Osteocyte (in vitro differentiated cells): ENCODE measurements at regions not wholly inside any gene's neighbourhood (a gene's known extent, or its start where the extent isn't known, plus 50 kb on each side); places are given as distances from the start of the nearest gene placed in this dataset.

Experiments
- DNase-seq: peaks from one replicate; pipeline ENCODE4 v3.0.0; 2021; ENCODE audit warnings: mixed read lengths; ENCODE audit not compliant: unreplicated experiment; ENCODE audit errors: extremely low spot score
- H3K27ac Mint-ChIP-seq: one replicate; pipeline ENCODE4 v1.8.0; 2021; ENCODE audit warnings: mild to moderate bottlenecking, mixed read lengths; ENCODE audit not compliant: unreplicated experiment
- H3K27me3 Mint-ChIP-seq: one replicate; pipeline ENCODE4 v1.8.0; 2021; ENCODE audit warnings: mixed read lengths; ENCODE audit not compliant: unreplicated experiment
- H3K36me3 Mint-ChIP-seq: one replicate; pipeline ENCODE4 v1.8.0; 2021; ENCODE audit warnings: mixed read lengths; ENCODE audit not compliant: unreplicated experiment
- H3K4me1 Mint-ChIP-seq: one replicate; pipeline ENCODE4 v1.8.0; 2021; ENCODE audit warnings: mixed read lengths; ENCODE audit not compliant: unreplicated experiment
- H3K4me3 Mint-ChIP-seq: one replicate; pipeline ENCODE4 v1.8.0; 2021; ENCODE audit warnings: mild to moderate bottlenecking, moderate library complexity, mixed read lengths; ENCODE audit not compliant: unreplicated experiment
- H3K9me3 Mint-ChIP-seq: one replicate; pipeline ENCODE4 v1.8.0; 2021; ENCODE audit warnings: mixed read lengths; ENCODE audit not compliant: unreplicated experiment
- TF ChIP-seq, protein P1 (sequence below): fragments of 200-600 bp; sonication (generic); IDR thresholded peaks from 2 replicates; pipeline ENCODE4 v1.5.0; 2021; ENCODE audit warnings: antibody characterized with exemption, mild to moderate bottlenecking, moderate library complexity

DNA sequence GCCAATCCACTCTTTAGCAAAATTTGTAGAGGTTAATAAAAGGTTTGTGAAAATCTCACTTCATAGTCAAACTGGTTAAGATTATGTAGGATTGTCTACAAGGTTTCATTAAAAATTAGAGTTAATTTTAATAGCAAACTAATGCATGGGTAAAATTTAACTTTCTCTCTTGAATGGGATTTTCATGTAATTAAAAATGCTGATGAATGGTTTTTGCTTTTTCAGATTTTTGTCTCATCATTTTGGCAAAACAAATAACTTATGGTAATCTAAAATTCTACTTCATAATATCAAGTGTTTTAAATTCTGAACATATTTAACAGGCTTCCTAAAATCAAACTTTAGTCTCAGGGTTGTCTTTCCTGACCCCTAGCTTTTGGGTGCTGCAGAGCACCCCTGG, 113.8 kb upstream of the FAM174A start:
- Mint-ChIP-seq H3K36me3 (no peaks in the 10 kb centered on the region), H3K9me3 (peaks cover 11% of the 10 kb centered on the region), H3K4me3 (no peak overlapping the region), H3K27me3 (no peaks in the 10 kb centered on the region), H3K27ac (no peak overlapping the region), H3K4me1 (peaks cover 9% of the 10 kb centered on the region)
- DNase-seq: no peak
- TF ChIP-seq, protein P1, sequence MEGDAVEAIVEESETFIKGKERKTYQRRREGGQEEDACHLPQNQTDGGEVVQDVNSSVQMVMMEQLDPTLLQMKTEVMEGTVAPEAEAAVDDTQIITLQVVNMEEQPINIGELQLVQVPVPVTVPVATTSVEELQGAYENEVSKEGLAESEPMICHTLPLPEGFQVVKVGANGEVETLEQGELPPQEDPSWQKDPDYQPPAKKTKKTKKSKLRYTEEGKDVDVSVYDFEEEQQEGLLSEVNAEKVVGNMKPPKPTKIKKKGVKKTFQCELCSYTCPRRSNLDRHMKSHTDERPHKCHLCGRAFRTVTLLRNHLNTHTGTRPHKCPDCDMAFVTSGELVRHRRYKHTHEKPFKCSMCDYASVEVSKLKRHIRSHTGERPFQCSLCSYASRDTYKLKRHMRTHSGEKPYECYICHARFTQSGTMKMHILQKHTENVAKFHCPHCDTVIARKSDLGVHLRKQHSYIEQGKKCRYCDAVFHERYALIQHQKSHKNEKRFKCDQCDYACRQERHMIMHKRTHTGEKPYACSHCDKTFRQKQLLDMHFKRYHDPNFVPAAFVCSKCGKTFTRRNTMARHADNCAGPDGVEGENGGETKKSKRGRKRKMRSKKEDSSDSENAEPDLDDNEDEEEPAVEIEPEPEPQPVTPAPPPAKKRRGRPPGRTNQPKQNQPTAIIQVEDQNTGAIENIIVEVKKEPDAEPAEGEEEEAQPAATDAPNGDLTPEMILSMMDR: peak; percentile 5

DNA sequence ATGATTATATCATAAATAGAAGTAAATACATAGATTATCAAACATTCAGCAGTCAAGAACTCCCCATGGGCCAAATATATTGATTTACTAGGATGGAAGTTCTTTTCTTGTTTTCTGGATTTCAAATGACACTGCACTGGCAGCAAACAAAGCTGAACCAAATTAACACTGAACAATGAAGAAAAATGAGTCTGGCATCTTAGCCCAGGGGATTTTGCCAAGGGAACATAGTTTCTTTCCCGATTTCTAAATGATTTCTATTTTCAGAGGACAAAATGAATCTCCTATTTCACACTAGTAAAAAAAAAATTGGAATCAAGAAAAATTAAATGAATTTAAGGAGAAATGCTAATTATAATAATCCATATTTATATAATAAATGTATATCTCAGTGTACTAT, 116.9 kb upstream of the FAM174A start:
- TF ChIP-seq, protein P1: no peak
- Mint-ChIP-seq H3K36me3 (no peaks in the 10 kb centered on the region), H3K9me3 (no peaks in the 10 kb centered on the region), H3K4me3 (no peak overlapping the region), H3K4me1 (peaks cover 2% of the 10 kb centered on the region), H3K27me3 (no peaks in the 10 kb centered on the region), H3K27ac (no peak overlapping the region)
- DNase-seq: no peak

DNA sequence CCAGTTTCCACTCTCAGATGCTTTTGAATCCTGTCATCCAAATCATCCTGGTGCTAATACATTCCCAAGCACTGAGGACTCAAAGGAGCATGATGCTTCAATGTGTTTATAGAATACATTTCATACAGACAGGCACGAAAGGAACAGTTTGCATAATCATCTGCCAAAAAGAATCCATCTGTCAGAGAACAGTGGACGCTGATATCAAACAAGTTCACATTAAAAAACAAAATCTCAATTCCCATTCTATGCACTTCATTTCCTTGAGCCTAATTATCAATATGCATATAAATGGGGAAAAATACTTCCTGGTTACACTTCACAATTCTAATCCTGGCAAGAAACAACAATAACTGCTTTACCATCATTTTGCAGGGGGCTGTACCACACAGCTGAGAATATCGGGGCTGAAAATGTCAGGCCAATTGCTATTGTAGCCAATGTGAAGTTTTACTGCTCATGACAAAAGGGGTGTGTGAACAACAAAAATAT, 125.5 kb upstream of the FAM174A start:
- Mint-ChIP-seq H3K4me3 (no peak overlapping the region), H3K27me3 (peaks cover 5% of the 10 kb centered on the region), H3K36me3 (no peaks in the 10 kb centered on the region), H3K9me3 (no peaks in the 10 kb centered on the region), H3K27ac (no peak overlapping the region), H3K4me1 (no peaks in the 10 kb centered on the region)
- TF ChIP-seq, protein P1: no peak
- no peak for DNase-seq

DNA sequence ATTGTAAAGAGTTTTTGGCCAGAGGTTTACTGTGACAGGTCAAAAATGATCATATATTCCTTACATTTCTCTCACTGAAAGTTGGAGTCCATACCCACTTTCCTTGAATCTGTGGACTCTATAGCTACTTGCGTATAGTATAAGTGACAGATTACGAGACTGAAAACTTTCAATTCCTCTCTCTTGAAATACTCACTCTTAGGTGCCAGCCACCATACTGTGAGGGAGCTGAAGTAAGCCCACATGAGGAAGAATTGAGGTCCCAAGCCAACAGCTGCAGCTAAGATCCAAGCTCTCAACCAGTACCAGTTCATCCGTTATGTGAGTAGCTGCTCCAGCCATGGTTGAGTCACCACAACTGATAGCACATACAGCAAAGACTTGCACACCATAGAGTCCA, 128.1 kb upstream of the FAM174A start:
- Mint-ChIP-seq H3K4me3 (no peak overlapping the region), H3K27me3 (peaks cover 5% of the 10 kb centered on the region), H3K36me3 (no peaks in the 10 kb centered on the region), H3K27ac (no peak overlapping the region), H3K4me1 (peaks cover 2% of the 10 kb centered on the region), H3K9me3 (no peaks in the 10 kb centered on the region)
- TF ChIP-seq, protein P1: no peak
- DNase-seq: no peak

DNA sequence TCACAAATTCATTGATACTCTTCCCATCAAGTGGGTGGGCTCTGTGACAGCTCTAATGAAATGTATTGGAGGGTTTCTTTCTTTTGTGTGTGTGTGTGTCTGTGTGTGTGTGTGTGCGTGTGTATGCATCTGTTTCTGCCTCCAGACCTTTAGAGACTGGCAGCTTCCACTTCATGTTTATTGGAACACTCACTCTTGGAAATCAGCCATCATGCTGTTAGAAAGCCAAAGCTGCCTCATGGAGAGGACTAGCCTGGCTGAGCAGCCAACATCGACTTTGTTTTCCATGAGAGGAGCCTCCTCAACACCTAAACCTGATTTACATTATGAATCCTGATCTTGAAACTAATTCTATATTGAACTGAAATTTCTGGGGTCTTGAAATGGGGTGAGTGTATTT, 128.5 kb upstream of the FAM174A start:
- Mint-ChIP-seq H3K4me3 (no peak overlapping the region), H3K4me1 (peaks cover 2% of the 10 kb centered on the region), H3K9me3 (no peaks in the 10 kb centered on the region), H3K36me3 (no peaks in the 10 kb centered on the region), H3K27ac (no peak overlapping the region), H3K27me3 (peaks cover 5% of the 10 kb centered on the region)
- TF ChIP-seq, protein P1: no peak
- no peak for DNase-seq
